Prostate gland (tissue), 2 donors: ENCODE measurements at regions not wholly inside any gene's neighbourhood (a gene's known extent, or its start where the extent isn't known, plus 50 kb on each side); places are given as distances from the start of the nearest gene placed in this dataset.

Experiments used
- POLR2A ChIP-seq: fragments of 450-650 bp; IDR thresholded peaks from one replicate; pipeline ENCODE4 v1.6.1; 2016; ENCODE audit warnings: antibody characterized with exemption, mild to moderate bottlenecking
- TF ChIP-seq, protein P1 (sequence below), 4 experiments: fragments of 200-600 bp in 2 of 4; fragments of 450-650 bp in 2 of 4; sonication (generic) in 2 of 4; IDR thresholded peaks; 1 replicate in 3 of 4; 2 replicates in 1 of 4; pipeline ENCODE4 v1.5.1; 2016 to 2019; ENCODE audit warnings: antibody characterized with exemption in 4 of 4, mild to moderate bottlenecking in 2 of 4, moderate library complexity in 2 of 4

DNA sequence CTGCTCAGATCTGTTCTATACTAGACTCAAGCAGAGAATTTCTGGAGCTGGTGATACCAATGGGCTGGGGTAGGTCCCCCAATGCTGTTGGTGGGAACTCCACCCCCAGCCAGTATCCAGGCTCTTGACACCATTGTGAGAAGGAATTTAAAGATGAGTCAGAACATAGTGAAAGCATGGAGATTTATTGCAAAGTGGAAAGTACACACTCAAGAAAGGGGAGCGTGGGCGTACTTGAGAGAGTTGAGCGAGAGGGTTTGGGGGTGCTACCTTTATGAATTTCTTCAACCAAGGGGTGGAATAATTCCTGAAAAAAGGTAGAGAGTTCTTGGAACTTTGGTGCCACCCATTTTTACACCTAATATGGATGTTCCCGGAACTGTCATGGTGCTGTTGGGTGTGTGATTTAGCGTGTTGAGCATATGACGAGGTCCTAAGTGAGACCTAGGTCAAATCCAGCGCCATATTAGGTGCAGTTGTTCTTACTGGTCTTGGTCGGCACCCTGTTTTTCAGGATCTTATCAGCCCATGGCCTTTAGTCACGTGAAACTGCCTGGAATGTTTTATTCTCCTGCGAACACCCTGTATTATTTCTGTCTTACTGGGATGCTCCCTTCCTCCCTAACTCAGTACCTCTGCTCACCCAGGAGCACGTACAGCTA, 122.0 kb upstream of the AHR start:
- TF ChIP-seq, protein P1, sequence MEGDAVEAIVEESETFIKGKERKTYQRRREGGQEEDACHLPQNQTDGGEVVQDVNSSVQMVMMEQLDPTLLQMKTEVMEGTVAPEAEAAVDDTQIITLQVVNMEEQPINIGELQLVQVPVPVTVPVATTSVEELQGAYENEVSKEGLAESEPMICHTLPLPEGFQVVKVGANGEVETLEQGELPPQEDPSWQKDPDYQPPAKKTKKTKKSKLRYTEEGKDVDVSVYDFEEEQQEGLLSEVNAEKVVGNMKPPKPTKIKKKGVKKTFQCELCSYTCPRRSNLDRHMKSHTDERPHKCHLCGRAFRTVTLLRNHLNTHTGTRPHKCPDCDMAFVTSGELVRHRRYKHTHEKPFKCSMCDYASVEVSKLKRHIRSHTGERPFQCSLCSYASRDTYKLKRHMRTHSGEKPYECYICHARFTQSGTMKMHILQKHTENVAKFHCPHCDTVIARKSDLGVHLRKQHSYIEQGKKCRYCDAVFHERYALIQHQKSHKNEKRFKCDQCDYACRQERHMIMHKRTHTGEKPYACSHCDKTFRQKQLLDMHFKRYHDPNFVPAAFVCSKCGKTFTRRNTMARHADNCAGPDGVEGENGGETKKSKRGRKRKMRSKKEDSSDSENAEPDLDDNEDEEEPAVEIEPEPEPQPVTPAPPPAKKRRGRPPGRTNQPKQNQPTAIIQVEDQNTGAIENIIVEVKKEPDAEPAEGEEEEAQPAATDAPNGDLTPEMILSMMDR (IDR thresholded peaks at IDR 0.05) = no peak
- no peak for TF ChIP-seq POLR2A
